Ishikawa (cell line): ENCODE measurements at regions not wholly inside any gene's neighbourhood (a gene's known extent, or its start where the extent isn't known, plus 50 kb on each side); places are given as distances from the start of the nearest gene placed in this dataset.

Experiments
- MAX ChIP-seq: IDR thresholded peaks from 2 replicates; pipeline ENCODE4 v1.6.1; 2012
- TEAD4 ChIP-seq: IDR thresholded peaks from 2 replicates; pipeline ENCODE4 v1.6.1; 2012
- TF ChIP-seq, protein P1 (sequence below): IDR thresholded peaks from 2 replicates; pipeline ENCODE4 v1.6.1; 2012; ENCODE audit warnings: low read depth, mild to moderate bottlenecking

GRCh38 chr11:134862105-134862502, 450.1 kb upstream of the B3GAT1 start:
- TF ChIP-seq MAX (no peak), TEAD4 (no peak)
- TF ChIP-seq, protein P1, sequence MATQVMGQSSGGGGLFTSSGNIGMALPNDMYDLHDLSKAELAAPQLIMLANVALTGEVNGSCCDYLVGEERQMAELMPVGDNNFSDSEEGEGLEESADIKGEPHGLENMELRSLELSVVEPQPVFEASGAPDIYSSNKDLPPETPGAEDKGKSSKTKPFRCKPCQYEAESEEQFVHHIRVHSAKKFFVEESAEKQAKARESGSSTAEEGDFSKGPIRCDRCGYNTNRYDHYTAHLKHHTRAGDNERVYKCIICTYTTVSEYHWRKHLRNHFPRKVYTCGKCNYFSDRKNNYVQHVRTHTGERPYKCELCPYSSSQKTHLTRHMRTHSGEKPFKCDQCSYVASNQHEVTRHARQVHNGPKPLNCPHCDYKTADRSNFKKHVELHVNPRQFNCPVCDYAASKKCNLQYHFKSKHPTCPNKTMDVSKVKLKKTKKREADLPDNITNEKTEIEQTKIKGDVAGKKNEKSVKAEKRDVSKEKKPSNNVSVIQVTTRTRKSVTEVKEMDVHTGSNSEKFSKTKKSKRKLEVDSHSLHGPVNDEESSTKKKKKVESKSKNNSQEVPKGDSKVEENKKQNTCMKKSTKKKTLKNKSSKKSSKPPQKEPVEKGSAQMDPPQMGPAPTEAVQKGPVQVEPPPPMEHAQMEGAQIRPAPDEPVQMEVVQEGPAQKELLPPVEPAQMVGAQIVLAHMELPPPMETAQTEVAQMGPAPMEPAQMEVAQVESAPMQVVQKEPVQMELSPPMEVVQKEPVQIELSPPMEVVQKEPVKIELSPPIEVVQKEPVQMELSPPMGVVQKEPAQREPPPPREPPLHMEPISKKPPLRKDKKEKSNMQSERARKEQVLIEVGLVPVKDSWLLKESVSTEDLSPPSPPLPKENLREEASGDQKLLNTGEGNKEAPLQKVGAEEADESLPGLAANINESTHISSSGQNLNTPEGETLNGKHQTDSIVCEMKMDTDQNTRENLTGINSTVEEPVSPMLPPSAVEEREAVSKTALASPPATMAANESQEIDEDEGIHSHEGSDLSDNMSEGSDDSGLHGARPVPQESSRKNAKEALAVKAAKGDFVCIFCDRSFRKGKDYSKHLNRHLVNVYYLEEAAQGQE: no peak
